ENCODE measurements at regions not wholly inside any gene's neighbourhood (a gene's known extent, or its start where the extent isn't known, plus 50 kb on each side); places are given as distances from the start of the nearest gene placed in this dataset.

GRCh38 chr6:127641905-127642304 lies 64.9 kb downstream of the C6orf58 start:
- DNase-seq = peak; percentile 22

Data from kidney glomerular epithelial cell (primary cell).